ENCODE measurements at regions not wholly inside any gene's neighbourhood (a gene's known extent, or its start where the extent isn't known, plus 50 kb on each side); places are given as distances from the start of the nearest gene placed in this dataset.

DNA sequence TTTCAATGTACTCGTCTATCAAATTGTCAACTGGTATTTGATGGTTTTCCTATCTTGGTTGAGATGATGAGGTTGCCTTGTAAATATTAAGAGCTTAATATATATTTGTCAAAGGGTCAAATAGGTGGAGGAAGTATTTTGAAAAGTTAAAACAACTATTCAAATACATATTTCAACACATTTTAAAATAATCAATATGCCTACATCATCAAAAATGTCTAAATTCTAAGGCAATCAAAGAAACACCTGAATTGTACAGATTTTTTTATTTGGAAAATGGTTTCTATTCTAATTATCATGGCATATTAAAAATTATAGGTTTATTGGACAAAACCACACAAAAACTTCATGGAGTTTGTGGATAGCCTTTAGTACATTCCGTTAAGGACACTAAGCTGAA, 461.4 kb upstream of the ONECUT1 start:
- Histone ChIP-seq H3K18ac (ENCODE audit: insufficient read length, low read depth, low read length) (no peak overlapping the region), H2AK5ac (ENCODE audit: insufficient read length, low read length) (no peak overlapping the region), H2BK15ac (ENCODE audit: low read depth, low read length) (no peak overlapping the region), H3K23ac (ENCODE audit: insufficient read length, low read depth, low read length) (no peak overlapping the region), H3K79me2 (ENCODE audit: insufficient read depth, low read length) (no peaks in the 10 kb centered on the region), H3K4me2 (ENCODE audit: insufficient read depth, insufficient read length, low read length) (no peak overlapping the region), H3K27me3 (ENCODE audit: insufficient read depth, low read length) (no peaks in the 10 kb centered on the region), H3K23me2 (ENCODE audit: insufficient read length, low read depth, low read length, poor library complexity, severe bottlenecking) (no peaks in the 10 kb centered on the region), H3T11ph (ENCODE audit: low read length) (no peak overlapping the region), H3K9ac (ENCODE audit: extremely low read depth, insufficient read length, low read length) (no peak overlapping the region), H4K20me1 (ENCODE audit: control insufficient read depth, insufficient read depth, insufficient read length) (no peaks in the 10 kb centered on the region), H2BK120ac (ENCODE audit: low read depth, low read length, poor library complexity, severe bottlenecking) (no peak overlapping the region), H2AFZ (ENCODE audit: low read length) (no peak overlapping the region), H2BK20ac (ENCODE audit: low read depth, low read length, poor library complexity, severe bottlenecking) (no peak overlapping the region), H3K27ac (ENCODE audit: insufficient read length, low read depth, low read length) (no peak overlapping the region), H4K8ac (replicated peaks; ENCODE audit: insufficient read length, low read depth, low read length) (no peak overlapping the region), H2BK5ac (ENCODE audit: insufficient read length, low read length) (no peak overlapping the region), H3K4me1 (ENCODE audit: insufficient read depth, low read length) (no peaks in the 10 kb centered on the region), H2BK12ac (ENCODE audit: insufficient read length, low read depth, low read length) (no peak overlapping the region), H4K5ac (ENCODE audit: insufficient read length, low read depth, low read length) (no peak overlapping the region), H4K91ac (ENCODE audit: insufficient read length, low read depth, low read length) (no peak overlapping the region), H3K9me3 (ENCODE audit: control insufficient read depth, low read depth, low read length) (no peaks in the 10 kb centered on the region), H3K14ac (ENCODE audit: insufficient read depth, low read length) (no peak overlapping the region), H3K79me1 (ENCODE audit: insufficient read depth, low read depth, low read length, poor library complexity, severe bottlenecking) (no peaks in the 10 kb centered on the region), H3K4ac (ENCODE audit: low read depth, low read length) (no peak overlapping the region), H3K56ac (ENCODE audit: insufficient read length, low read depth, low read length) (no peak overlapping the region)
- TF ChIP-seq, protein P1, sequence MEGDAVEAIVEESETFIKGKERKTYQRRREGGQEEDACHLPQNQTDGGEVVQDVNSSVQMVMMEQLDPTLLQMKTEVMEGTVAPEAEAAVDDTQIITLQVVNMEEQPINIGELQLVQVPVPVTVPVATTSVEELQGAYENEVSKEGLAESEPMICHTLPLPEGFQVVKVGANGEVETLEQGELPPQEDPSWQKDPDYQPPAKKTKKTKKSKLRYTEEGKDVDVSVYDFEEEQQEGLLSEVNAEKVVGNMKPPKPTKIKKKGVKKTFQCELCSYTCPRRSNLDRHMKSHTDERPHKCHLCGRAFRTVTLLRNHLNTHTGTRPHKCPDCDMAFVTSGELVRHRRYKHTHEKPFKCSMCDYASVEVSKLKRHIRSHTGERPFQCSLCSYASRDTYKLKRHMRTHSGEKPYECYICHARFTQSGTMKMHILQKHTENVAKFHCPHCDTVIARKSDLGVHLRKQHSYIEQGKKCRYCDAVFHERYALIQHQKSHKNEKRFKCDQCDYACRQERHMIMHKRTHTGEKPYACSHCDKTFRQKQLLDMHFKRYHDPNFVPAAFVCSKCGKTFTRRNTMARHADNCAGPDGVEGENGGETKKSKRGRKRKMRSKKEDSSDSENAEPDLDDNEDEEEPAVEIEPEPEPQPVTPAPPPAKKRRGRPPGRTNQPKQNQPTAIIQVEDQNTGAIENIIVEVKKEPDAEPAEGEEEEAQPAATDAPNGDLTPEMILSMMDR (conservative IDR thresholded peaks at IDR 0.05) = no peak
- H3K36me3 Mint-ChIP-seq (ENCODE audit: insufficient read depth in 1 of 3, low read depth in 3 of 3) = no peaks in the 10 kb centered on the region
- peaks cover 7 to 12% of the 10 kb centered on the region in 2 experiments; a peak in 3 of 4 replicates for H3K4me1 Mint-ChIP-seq
- no CpG with 5 or more reads among the region's 2 CpGs for WGBS (ENCODE audit: extremely low coverage, insufficient read length, low lambda C conversion rate)
- H3K9me3 Mint-ChIP-seq = peaks cover 0 to 3% of the 10 kb centered on the region in 2 experiments; a peak in 1 of 5 replicates
- H3K4me3 Mint-ChIP-seq = no peak overlapping the region
- H3K27ac Mint-ChIP-seq = no peak overlapping the region
- no peak for DNase-seq
- H3K27me3 Mint-ChIP-seq (ENCODE audit: low read depth) = no peaks in the 10 kb centered on the region; the same call in 1 of the 2 replicates
